ENCODE measurements at regions not wholly inside any gene's neighbourhood (a gene's known extent, or its start where the extent isn't known, plus 50 kb on each side); places are given as distances from the start of the nearest gene placed in this dataset.

DNA sequence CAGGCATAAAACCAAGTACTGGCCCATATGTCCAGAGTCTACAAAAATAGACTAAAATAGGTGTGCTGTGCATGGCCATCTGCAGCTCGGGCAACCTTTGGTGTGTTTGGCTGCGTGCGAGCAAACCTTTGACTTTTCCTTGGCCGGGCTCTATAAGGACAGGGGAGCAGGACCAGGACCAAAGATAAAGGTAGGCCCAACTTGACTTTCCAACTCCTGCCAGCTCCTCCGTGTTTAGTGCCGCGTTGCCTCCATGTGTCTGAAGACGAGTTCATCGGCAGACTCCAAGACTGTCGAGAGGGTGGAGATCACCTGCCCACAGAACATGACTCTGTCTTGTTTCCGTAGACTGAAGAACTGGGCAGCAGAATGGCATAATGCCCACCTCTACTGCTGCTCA, 375.5 kb downstream of the IRS2 start:
- TF ChIP-seq, protein P1, sequence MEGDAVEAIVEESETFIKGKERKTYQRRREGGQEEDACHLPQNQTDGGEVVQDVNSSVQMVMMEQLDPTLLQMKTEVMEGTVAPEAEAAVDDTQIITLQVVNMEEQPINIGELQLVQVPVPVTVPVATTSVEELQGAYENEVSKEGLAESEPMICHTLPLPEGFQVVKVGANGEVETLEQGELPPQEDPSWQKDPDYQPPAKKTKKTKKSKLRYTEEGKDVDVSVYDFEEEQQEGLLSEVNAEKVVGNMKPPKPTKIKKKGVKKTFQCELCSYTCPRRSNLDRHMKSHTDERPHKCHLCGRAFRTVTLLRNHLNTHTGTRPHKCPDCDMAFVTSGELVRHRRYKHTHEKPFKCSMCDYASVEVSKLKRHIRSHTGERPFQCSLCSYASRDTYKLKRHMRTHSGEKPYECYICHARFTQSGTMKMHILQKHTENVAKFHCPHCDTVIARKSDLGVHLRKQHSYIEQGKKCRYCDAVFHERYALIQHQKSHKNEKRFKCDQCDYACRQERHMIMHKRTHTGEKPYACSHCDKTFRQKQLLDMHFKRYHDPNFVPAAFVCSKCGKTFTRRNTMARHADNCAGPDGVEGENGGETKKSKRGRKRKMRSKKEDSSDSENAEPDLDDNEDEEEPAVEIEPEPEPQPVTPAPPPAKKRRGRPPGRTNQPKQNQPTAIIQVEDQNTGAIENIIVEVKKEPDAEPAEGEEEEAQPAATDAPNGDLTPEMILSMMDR (conservative IDR thresholded peaks at IDR 0.05) = no peak
- no peak for TF ChIP-seq EZH2 (IDR thresholded peaks at IDR 0.05; ENCODE audit: low read depth)
- no peaks in the 10 kb centered on the region for H4K20me1 ChIP-seq (ENCODE audit: insufficient read depth)
- no peaks in the 10 kb centered on the region for H3K27me3 ChIP-seq (ENCODE audit: insufficient read depth, low read depth)
- no peak overlapping the region for H3K4me3 ChIP-seq
- no peak overlapping the region for H3K27ac ChIP-seq
- no peaks in the 10 kb centered on the region for H3K9me2 ChIP-seq (ENCODE audit: insufficient read depth)
- intact Hi-C loops (cut with micrococcal nuclease; ENCODE audit: unreplicated experiment) = no loop called here
- no TSS peak for BruUV-seq (replicated peaks)
- no peak for DNase-seq
- no peak overlapping the region for H3K4me2 ChIP-seq
- ChIA-PET POLR2A (ENCODE audit: unreplicated experiment) (no interaction called here), CTCF (no interaction called here)
- no peaks in the 10 kb centered on the region for H3F3A ChIP-seq (ENCODE audit: insufficient read depth, low read depth)
- no peaks in the 10 kb centered on the region for H3K79me2 ChIP-seq (ENCODE audit: low read depth)
- H3K36me3 ChIP-seq (ENCODE audit: low read depth) = no peaks in the 10 kb centered on the region
- H3K4me1 ChIP-seq (replicated peaks; ENCODE audit: insufficient read depth) = no peaks in the 10 kb centered on the region
- H3K9me3 ChIP-seq (ENCODE audit: insufficient read depth, low read depth) = no peaks in the 10 kb centered on the region
- H2AFZ ChIP-seq = no peak overlapping the region

DNA sequence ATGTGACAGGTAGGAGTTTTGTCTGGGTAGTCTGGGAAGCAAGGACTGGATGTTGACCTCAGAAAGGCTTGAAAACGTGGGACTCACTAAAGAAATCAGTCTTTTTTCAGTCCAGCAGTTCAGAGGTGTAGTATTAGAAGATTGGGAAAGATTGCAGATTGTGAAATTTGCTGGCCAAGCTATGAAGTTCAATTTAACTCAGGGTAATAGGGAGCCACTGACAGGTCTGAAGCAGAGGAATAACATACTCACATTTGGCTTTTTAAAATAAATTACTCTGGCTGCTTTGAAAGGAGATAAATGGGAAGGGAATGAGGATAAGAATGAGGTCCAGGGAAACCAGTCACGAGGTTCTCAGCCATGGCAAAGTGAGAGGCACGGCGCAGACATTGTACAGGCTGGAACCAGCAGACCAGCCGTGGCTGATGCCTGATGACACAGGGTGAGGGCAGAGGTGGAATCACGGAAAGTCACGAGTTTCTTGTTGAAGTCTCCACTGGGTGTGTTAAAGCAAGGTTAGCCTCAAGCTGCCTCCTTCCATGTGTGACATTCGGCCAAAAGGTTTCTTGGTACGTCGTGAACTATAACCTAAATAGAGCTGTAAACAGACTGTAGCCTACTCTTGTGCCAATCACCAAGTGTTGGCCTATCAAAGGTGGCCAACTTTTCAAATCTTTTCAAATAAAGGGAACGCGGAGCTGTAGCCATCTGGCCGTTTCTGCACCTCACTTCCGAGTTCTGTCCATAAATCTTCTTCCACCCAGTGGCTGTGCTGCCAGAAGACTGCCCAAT, 377.6 kb downstream of the IRS2 start:
- TF ChIP-seq, protein P1 (conservative IDR thresholded peaks at IDR 0.05) = no peak
- no peak for TF ChIP-seq EZH2 (IDR thresholded peaks at IDR 0.05; ENCODE audit: low read depth)
- no peaks in the 10 kb centered on the region for H3K4me1 ChIP-seq (replicated peaks; ENCODE audit: insufficient read depth)
- intact Hi-C loops (cut with micrococcal nuclease; ENCODE audit: unreplicated experiment) = no loop called here
- H3F3A ChIP-seq (ENCODE audit: insufficient read depth, low read depth) = no peaks in the 10 kb centered on the region
- no peaks in the 10 kb centered on the region for H3K9me3 ChIP-seq (ENCODE audit: insufficient read depth, low read depth)
- no peak overlapping the region for H3K4me2 ChIP-seq
- DNase-seq = no peak
- H3K27me3 ChIP-seq (ENCODE audit: insufficient read depth, low read depth) = no peaks in the 10 kb centered on the region
- H3K79me2 ChIP-seq (ENCODE audit: low read depth) = no peaks in the 10 kb centered on the region
- no peaks in the 10 kb centered on the region for H3K36me3 ChIP-seq (ENCODE audit: low read depth)
- no peaks in the 10 kb centered on the region for H4K20me1 ChIP-seq (ENCODE audit: insufficient read depth)
- no peak overlapping the region for H3K4me3 ChIP-seq
- H3K27ac ChIP-seq = no peak overlapping the region
- no peak overlapping the region for H2AFZ ChIP-seq
- no peaks in the 10 kb centered on the region for H3K9me2 ChIP-seq (ENCODE audit: insufficient read depth)
- ChIA-PET CTCF (no interaction called here), POLR2A (ENCODE audit: unreplicated experiment) (no interaction called here)
- no TSS peak for BruUV-seq (replicated peaks)

DNA sequence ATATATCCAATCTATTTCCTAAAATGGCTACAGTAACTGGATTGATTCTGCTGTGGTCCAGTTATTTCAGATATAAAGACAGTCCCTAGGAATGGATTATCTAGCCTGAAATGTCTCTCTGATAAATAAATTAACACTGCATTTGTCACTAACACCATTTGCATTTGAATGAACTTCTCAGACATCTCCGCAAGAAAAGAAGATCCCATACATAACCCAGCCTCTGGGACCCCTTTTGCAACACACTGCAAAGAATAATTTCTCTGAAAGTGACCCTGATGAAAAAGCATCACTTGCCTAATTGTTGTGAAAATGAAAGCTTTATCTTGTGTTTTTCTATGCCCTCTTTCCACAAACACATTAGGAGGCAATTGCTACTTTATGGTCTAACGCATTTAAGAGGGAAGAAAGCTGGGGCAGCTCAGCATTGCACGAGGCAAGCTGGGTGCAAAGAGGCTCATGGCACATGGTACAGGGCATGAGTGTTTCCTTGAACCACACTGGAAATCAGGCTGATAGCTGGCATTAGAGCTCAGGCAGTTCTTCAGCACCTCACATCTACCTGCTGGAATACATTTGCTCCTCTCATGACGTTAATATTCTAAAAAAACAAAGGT, 379.9 kb downstream of the IRS2 start:
- no peak overlapping the region for H2AFZ ChIP-seq
- H4K20me1 ChIP-seq (ENCODE audit: insufficient read depth) = no peaks in the 10 kb centered on the region
- H3K79me2 ChIP-seq (ENCODE audit: low read depth) = no peaks in the 10 kb centered on the region
- intact Hi-C loops (cut with micrococcal nuclease; ENCODE audit: unreplicated experiment) = no loop called here
- no peak overlapping the region for H3K4me2 ChIP-seq
- no peaks in the 10 kb centered on the region for H3K9me2 ChIP-seq (ENCODE audit: insufficient read depth)
- no peaks in the 10 kb centered on the region for H3F3A ChIP-seq (ENCODE audit: insufficient read depth, low read depth)
- H3K4me3 ChIP-seq = no peak overlapping the region
- no peaks in the 10 kb centered on the region for H3K9me3 ChIP-seq (ENCODE audit: insufficient read depth, low read depth)
- ChIA-PET CTCF (no interaction called here), POLR2A (ENCODE audit: unreplicated experiment) (no interaction called here)
- H3K36me3 ChIP-seq (ENCODE audit: low read depth) = no peaks in the 10 kb centered on the region
- H3K4me1 ChIP-seq (replicated peaks; ENCODE audit: insufficient read depth) = no peaks in the 10 kb centered on the region
- no peaks in the 10 kb centered on the region for H3K27me3 ChIP-seq (ENCODE audit: insufficient read depth, low read depth)
- BruUV-seq (replicated peaks) = no TSS peak
- no peak for TF ChIP-seq EZH2 (IDR thresholded peaks at IDR 0.05; ENCODE audit: low read depth)
- TF ChIP-seq, protein P1 (conservative IDR thresholded peaks at IDR 0.05) = no peak
- no peak overlapping the region for H3K27ac ChIP-seq
- DNase-seq = no peak
